ENCODE measurements at regions not wholly inside any gene's neighbourhood (a gene's known extent, or its start where the extent isn't known, plus 50 kb on each side); places are given as distances from the start of the nearest gene placed in this dataset.

- TF ChIP-seq MAX (IDR thresholded peaks at IDR 0.05; ENCODE audit: low read depth, low read length) (no peak), POLR2A (IDR thresholded peaks at IDR 0.05; ENCODE audit: extremely low read depth, insufficient read length) (no peak)
- TF ChIP-seq, protein P1, sequence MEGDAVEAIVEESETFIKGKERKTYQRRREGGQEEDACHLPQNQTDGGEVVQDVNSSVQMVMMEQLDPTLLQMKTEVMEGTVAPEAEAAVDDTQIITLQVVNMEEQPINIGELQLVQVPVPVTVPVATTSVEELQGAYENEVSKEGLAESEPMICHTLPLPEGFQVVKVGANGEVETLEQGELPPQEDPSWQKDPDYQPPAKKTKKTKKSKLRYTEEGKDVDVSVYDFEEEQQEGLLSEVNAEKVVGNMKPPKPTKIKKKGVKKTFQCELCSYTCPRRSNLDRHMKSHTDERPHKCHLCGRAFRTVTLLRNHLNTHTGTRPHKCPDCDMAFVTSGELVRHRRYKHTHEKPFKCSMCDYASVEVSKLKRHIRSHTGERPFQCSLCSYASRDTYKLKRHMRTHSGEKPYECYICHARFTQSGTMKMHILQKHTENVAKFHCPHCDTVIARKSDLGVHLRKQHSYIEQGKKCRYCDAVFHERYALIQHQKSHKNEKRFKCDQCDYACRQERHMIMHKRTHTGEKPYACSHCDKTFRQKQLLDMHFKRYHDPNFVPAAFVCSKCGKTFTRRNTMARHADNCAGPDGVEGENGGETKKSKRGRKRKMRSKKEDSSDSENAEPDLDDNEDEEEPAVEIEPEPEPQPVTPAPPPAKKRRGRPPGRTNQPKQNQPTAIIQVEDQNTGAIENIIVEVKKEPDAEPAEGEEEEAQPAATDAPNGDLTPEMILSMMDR (IDR thresholded peaks at IDR 0.05; ENCODE audit: low read depth, low read length), result no peak
Measured at GRCh38 chr11:96474263-96474662, 84.5 kb downstream of the JRKL start.

All from NB4 (cell line).